Right lobe of liver (tissue), 4 donors: ENCODE measurements at regions not wholly inside any gene's neighbourhood (a gene's known extent, or its start where the extent isn't known, plus 50 kb on each side); places are given as distances from the start of the nearest gene placed in this dataset.

Experiments used
- CTCF ChIP-seq, 4 donors: fragments of 200-600 bp in 3 of 4; fragments of 450-650 bp in 1 of 4; IDR thresholded peaks; one replicate each; pipeline versions ENCODE4 v1.5.1 to v1.8.0; 2016 to 2022; ENCODE audit warnings: antibody characterized with exemption in 4 of 4, mild to moderate bottlenecking in 2 of 4
- POLR2A ChIP-seq: fragments of 450-650 bp; IDR thresholded peaks from one replicate; pipeline ENCODE4 v1.6.1; 2017; ENCODE audit warnings: antibody characterized with exemption, mild to moderate bottlenecking
- donor health status: DM: no; HTN: no; CAD: no.
- donor health status: DM: no; HTN: no; CAD: no.
- donor health status: DM: no; HTN: yes; CAD: no.

GRCh38 chr15:67902579-67903009, 62.7 kb upstream of the RNU6-1 start:
- no peak for TF ChIP-seq CTCF (IDR thresholded peaks at IDR 0.05)
- TF ChIP-seq POLR2A = no peak
